WTC11 (cell line): ENCODE measurements at regions not wholly inside any gene's neighbourhood (a gene's known extent, or its start where the extent isn't known, plus 50 kb on each side); places are given as distances from the start of the nearest gene placed in this dataset.
"Not testable (repeated sequence)": the region's sequence is repeated elsewhere in the genome, so short reads cannot be mapped to it uniquely, and the experiment has no call there.

ENCODE experiments used
- ATAC-seq: fragments of 200-7000 bp; cut with Tn5 transposase; 2 replicates; pipeline ENCODE4 v1.10.0; 2021; ENCODE audit warnings: mild to moderate bottlenecking, moderate library complexity
- CTCF ChIA-PET: fragments of 300-600 bp; sonication (Branson Sonifier 250); formaldehyde crosslinking; loops from one replicate; lab custom pipeline; 2021; ENCODE audit warnings: antibody characterized with exemption; lab: Charles Lee
- POLR2A ChIA-PET: fragments of 350-600 bp; sonication (Branson Sonifier 250); formaldehyde crosslinking; loops from one replicate; lab custom pipeline; 2021; ENCODE audit warnings: antibody characterized with exemption; lab: Charles Lee
- DNase-seq: peaks from one replicate; pipeline ENCODE4 v3.0.0; 2021; ENCODE audit warnings: low spot score
- H3K27ac Mint-ChIP-seq: 2 replicates; pipeline ENCODE4 v1.8.0; 2021; ENCODE audit warnings: mixed read lengths
- H3K27me3 Mint-ChIP-seq: 2 replicates; pipeline ENCODE4 v1.8.0; 2021; ENCODE audit warnings: low read depth, mild to moderate bottlenecking, moderate library complexity, mixed read lengths
- H3K36me3 Mint-ChIP-seq: 2 replicates; pipeline ENCODE4 v1.8.0; 2021; ENCODE audit warnings: mixed read lengths
- H3K4me1 Mint-ChIP-seq: 2 replicates; pipeline ENCODE4 v1.8.0; 2022; ENCODE audit warnings: mixed read lengths
- H3K4me3 Mint-ChIP-seq: 2 replicates; pipeline ENCODE4 v1.8.0; 2021; ENCODE audit warnings: mild to moderate bottlenecking, moderate library complexity, mixed read lengths
- H3K9me3 Mint-ChIP-seq: 2 replicates; pipeline ENCODE4 v1.8.0; 2021; ENCODE audit warnings: mixed read lengths
- CTCF ChIP-seq: fragments of 200-600 bp; IDR thresholded peaks from 2 replicates; pipeline ENCODE4 v1.8.0; 2022; ENCODE audit warnings: antibody characterized with exemption
- FOXJ3 ChIP-seq: sonication (generic); formaldehyde crosslinking; IDR thresholded peaks from 2 replicates; pipeline ENCODE4 v1.9.0; 2021; ENCODE audit warnings: missing genetic modification reagents, mild to moderate bottlenecking, borderline replicate concordance
- HMGA2 ChIP-seq: fragments of 250-450 bp; sonication (Bioruptor Pico); IDR thresholded peaks from 2 replicates; pipeline ENCODE4 v1.4.0; 2021; ENCODE audit warnings: mild to moderate bottlenecking, moderate library complexity
- JAZF1 ChIP-seq: fragments of 250-450 bp; sonication (Bioruptor Pico); IDR thresholded peaks from 2 replicates; pipeline ENCODE4 v1.9.0; 2021; ENCODE audit warnings: moderate library complexity, mild to moderate bottlenecking, inconsistent platforms
- NFE2L1 ChIP-seq: sonication (generic); formaldehyde crosslinking; IDR thresholded peaks from 2 replicates; pipeline ENCODE4 v1.8.1; 2023; ENCODE audit warnings: missing genetic modification reagents
- PRRX2 ChIP-seq: fragments of 250-450 bp; sonication (Bioruptor Pico); IDR thresholded peaks from 2 replicates; pipeline ENCODE4 v1.8.0; 2021; ENCODE audit warnings: mild to moderate bottlenecking
- SOX15 ChIP-seq: fragments of 250-450 bp; sonication (Bioruptor Pico); IDR thresholded peaks from 2 replicates; pipeline ENCODE4 v1.9.0; 2021; ENCODE audit warnings: mild to moderate bottlenecking
- TP53 ChIP-seq: sonication (generic); formaldehyde crosslinking; IDR thresholded peaks from 2 replicates; pipeline ENCODE4 v1.8.1; 2023; ENCODE audit warnings: mild to moderate bottlenecking, missing genetic modification reagents
- USF1 ChIP-seq: sonication (generic); formaldehyde crosslinking; IDR thresholded peaks from 2 replicates; pipeline ENCODE4 v1.8.0; 2022; ENCODE audit warnings: mild to moderate bottlenecking, missing genetic modification reagents
- ZBTB21 ChIP-seq: sonication (generic); formaldehyde crosslinking; IDR thresholded peaks from 2 replicates; pipeline ENCODE4 v1.8.1; 2023; ENCODE audit warnings: mild to moderate bottlenecking, missing genetic modification reagents, borderline replicate concordance
- ZNF121 ChIP-seq: sonication (generic); formaldehyde crosslinking; IDR thresholded peaks from 2 replicates; pipeline ENCODE4 v1.8.0; 2023; ENCODE audit warnings: missing genetic modification reagents
- ZNF263 ChIP-seq: sonication (generic); formaldehyde crosslinking; IDR thresholded peaks from 2 replicates; pipeline ENCODE4 v1.8.1; 2022; ENCODE audit warnings: low read depth, mild to moderate bottlenecking, moderate library complexity, missing genetic modification reagents
- ZNF317 ChIP-seq: sonication (generic); formaldehyde crosslinking; IDR thresholded peaks from 2 replicates; pipeline ENCODE4 v1.8.1; 2023; ENCODE audit warnings: low read depth, mild to moderate bottlenecking, moderate library complexity, missing genetic modification reagents, borderline replicate concordance
- ZNF416 ChIP-seq: fragments of 250-450 bp; sonication (Bioruptor Pico); IDR thresholded peaks from 2 replicates; pipeline ENCODE4 v1.9.0; 2021; ENCODE audit warnings: mild to moderate bottlenecking, inconsistent platforms
- ZNF423 ChIP-seq: fragments of 250-450 bp; sonication (Bioruptor Pico); IDR thresholded peaks from 2 replicates; pipeline ENCODE4 v2.1.2; 2022; ENCODE audit warnings: mild to moderate bottlenecking, moderate library complexity
- TF ChIP-seq, protein P1 (sequence below): fragments of 250-450 bp; sonication (Bioruptor Pico); IDR thresholded peaks from 2 replicates; pipeline ENCODE4 v1.8.0; 2021; ENCODE audit warnings: mild to moderate bottlenecking
- TF ChIP-seq, protein P2 (sequence below): sonication (generic); formaldehyde crosslinking; IDR thresholded peaks from 2 replicates; pipeline ENCODE4 v1.8.1; 2023; ENCODE audit warnings: mild to moderate bottlenecking, moderate library complexity, missing genetic modification reagents
- TF ChIP-seq, protein P3 (sequence below): sonication (generic); formaldehyde crosslinking; IDR thresholded peaks from 2 replicates; pipeline ENCODE4 v1.8.1; 2023; ENCODE audit warnings: mild to moderate bottlenecking, missing genetic modification reagents

- TF ChIP-seq USF1 (CRISPR knock-in tag): no peak
- TF ChIP-seq PRRX2: no peak
- no peak for TF ChIP-seq JAZF1 (CRISPR knock-in tag)
- TF ChIP-seq, protein P1, sequence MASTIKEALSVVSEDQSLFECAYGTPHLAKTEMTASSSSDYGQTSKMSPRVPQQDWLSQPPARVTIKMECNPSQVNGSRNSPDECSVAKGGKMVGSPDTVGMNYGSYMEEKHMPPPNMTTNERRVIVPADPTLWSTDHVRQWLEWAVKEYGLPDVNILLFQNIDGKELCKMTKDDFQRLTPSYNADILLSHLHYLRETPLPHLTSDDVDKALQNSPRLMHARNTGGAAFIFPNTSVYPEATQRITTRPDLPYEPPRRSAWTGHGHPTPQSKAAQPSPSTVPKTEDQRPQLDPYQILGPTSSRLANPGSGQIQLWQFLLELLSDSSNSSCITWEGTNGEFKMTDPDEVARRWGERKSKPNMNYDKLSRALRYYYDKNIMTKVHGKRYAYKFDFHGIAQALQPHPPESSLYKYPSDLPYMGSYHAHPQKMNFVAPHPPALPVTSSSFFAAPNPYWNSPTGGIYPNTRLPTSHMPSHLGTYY (CRISPR knock-in tag): no peak
- TF ChIP-seq HMGA2 (CRISPR knock-in tag): no peak
These were observed 134.5 kb downstream of the FAM53A start (continued) for GRCh38 chr4:1549638-1550035.

- H3K4me3 Mint-ChIP-seq, H3K27me3 Mint-ChIP-seq, H3K4me1 Mint-ChIP-seq, H3K9me3 Mint-ChIP-seq, H3K36me3 Mint-ChIP-seq: not testable (repeated sequence)
- CTCF ChIA-PET: interaction anchor here (0.6 to 2.2 kb wide), 31 partner anchors 10 to 516 kb away, joined by 3 to 11 read pairs (median 4); no protein-coding TSS in a partner anchor
- ATAC-seq: peak; percentile 95
- DNase-seq: peak; percentile 88
- H3K27ac Mint-ChIP-seq: peak overlapping the region; percentile 81; the same call in 1 of the 2 replicates
- POLR2A ChIA-PET: interaction anchor here (0.6 to 1.4 kb wide), 2 partner anchors 17 to 201 kb away, joined by 3 read pairs; no protein-coding TSS in a partner anchor
- TF ChIP-seq, protein P2, sequence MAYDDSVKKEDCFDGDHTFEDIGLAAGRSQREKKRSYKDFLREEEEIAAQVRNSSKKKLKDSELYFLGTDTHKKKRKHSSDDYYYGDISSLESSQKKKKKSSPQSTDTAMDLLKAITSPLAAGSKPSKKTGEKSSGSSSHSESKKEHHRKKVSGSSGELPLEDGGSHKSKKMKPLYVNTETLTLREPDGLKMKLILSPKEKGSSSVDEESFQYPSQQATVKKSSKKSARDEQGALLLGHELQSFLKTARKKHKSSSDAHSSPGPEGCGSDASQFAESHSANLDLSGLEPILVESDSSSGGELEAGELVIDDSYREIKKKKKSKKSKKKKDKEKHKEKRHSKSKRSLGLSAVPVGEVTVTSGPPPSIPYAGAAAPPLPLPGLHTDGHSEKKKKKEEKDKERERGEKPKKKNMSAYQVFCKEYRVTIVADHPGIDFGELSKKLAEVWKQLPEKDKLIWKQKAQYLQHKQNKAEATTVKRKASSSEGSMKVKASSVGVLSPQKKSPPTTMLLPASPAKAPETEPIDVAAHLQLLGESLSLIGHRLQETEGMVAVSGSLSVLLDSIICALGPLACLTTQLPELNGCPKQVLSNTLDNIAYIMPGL: peak; percentile 57; the same call in 1 of the 2 replicates
- TF ChIP-seq CTCF: peak; percentile 99
These were observed 135.1 kb downstream of the FAM53A start for GRCh38 chr4:1548827-1549637.

DNA sequence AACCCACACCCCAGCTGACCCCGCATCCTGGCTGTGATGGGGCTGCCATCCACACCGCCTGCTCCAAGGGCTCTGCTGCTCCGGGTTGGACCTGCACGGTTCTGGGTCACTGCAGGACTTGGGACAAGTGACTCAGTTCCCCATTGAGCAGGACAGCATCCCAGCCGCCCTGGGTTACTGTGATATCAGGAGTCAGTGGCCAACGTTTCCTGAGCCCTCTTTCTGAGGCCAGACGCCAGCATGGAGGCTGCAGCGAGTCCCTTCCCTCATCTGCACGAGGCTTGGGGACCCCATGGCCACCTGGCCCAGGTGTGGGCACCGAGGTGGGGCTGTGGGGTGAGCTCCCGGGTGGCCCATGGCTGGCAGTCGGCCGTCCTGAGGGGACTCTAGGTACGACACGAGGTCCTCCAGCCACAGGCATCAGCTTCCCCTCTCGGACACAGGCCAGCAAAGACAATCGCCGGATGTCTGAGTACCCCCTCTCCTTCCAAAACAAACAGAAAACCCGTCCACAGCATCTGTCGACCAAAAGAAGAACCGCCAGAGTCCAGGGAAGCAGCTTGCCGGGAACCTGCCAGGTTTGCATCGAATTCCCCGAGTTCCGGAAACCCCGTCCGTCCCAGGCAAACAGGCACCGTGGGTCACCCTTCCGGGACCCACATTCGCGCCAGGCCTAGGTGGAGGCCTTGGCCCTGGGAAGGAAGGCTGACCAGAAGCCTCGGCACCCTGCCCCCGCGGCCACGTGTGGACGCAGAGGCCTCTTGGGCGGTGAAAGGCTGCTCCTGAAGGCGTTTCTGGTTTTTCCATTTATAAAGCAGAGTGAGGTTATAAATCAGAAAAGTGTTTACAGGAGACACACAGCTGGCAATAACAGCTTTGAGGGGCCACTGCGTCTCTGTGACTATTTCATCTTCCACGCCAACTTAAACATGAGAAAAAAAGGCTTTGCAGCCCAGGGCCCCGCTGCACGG is 136.0 kb downstream of the FAM53A start:
- H3K36me3 Mint-ChIP-seq: no peaks in the 10 kb centered on the region
- H3K4me3 Mint-ChIP-seq: no peak overlapping the region
- CTCF ChIA-PET: interaction anchor here (0.8 to 2.2 kb wide), 13 partner anchors 12 to 515 kb away, joined by 3 to 11 read pairs (median 5); no protein-coding TSS in a partner anchor
- ATAC-seq (no peak), DNase-seq (no peak)
- H3K4me1 Mint-ChIP-seq: peaks cover 5% of the 10 kb centered on the region
- H3K27ac Mint-ChIP-seq: peak overlapping the region; percentile 81; the same call in 1 of the 2 replicates
- no peaks in the 10 kb centered on the region for H3K9me3 Mint-ChIP-seq
- POLR2A ChIA-PET: interaction anchor here (0.6 to 1.4 kb wide), 2 partner anchors 18 to 200 kb away, joined by 3 read pairs; no protein-coding TSS in a partner anchor
- H3K27me3 Mint-ChIP-seq: peaks cover 3% of the 10 kb centered on the region; the same call in 1 of the 2 replicates
- TF ChIP-seq SOX15 (no peak), ZNF263 (no peak), ZNF416 (CRISPR knock-in tag) (no peak), TP53 (CRISPR knock-in tag) (no peak), ZBTB21 (no peak), ZNF423 (CRISPR knock-in tag) (no peak), ZNF121 (no peak), FOXJ3 (CRISPR knock-in tag) (no peak), NFE2L1 (CRISPR knock-in tag) (no peak), ZNF317 (CRISPR knock-in tag) (no peak)
- TF ChIP-seq, protein P2: no peak
- TF ChIP-seq, protein P3, sequence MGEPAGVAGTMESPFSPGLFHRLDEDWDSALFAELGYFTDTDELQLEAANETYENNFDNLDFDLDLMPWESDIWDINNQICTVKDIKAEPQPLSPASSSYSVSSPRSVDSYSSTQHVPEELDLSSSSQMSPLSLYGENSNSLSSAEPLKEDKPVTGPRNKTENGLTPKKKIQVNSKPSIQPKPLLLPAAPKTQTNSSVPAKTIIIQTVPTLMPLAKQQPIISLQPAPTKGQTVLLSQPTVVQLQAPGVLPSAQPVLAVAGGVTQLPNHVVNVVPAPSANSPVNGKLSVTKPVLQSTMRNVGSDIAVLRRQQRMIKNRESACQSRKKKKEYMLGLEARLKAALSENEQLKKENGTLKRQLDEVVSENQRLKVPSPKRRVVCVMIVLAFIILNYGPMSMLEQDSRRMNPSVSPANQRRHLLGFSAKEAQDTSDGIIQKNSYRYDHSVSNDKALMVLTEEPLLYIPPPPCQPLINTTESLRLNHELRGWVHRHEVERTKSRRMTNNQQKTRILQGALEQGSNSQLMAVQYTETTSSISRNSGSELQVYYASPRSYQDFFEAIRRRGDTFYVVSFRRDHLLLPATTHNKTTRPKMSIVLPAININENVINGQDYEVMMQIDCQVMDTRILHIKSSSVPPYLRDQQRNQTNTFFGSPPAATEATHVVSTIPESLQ (CRISPR knock-in tag): no peak
